GM18951 (cell line): ENCODE measurements at regions not wholly inside any gene's neighbourhood (a gene's known extent, or its start where the extent isn't known, plus 50 kb on each side); places are given as distances from the start of the nearest gene placed in this dataset.
"Not testable (repeated sequence)": the region's sequence is repeated elsewhere in the genome, so short reads cannot be mapped to it uniquely, and the experiment has no call there.

Experiments used
- POLR2A ChIP-seq: IDR thresholded peaks from 4 replicates; pipeline ENCODE4 v1.6.1; 2011; ENCODE audit warnings: mild to moderate bottlenecking; ENCODE audit not compliant: insufficient read length, insufficient read depth; ENCODE audit errors: extremely low read depth
- in situ Hi-C: fragments of 300-500 bp; cut with MboI; formaldehyde crosslinking; loops from one replicate; pipeline ENCODE4 v1.12.0; 2022; ENCODE audit warnings: low sequenced_read_pairs, mixed read lengths, inconsistent platforms; ENCODE audit not compliant: unreplicated experiment

- TF ChIP-seq POLR2A = no peak
- in situ Hi-C loops = no loop called here
Measured at GRCh38 chr14:37697489-37698121, 102.2 kb downstream of the TTC6 start.

GRCh38 chr14:37698840-37699777 lies 103.7 kb downstream of the TTC6 start:
- no peak for TF ChIP-seq POLR2A
- in situ Hi-C loops = no loop called here

- no peak for TF ChIP-seq POLR2A
- in situ Hi-C loops = no loop called here
Measured at GRCh38 chr14:37707716-37708115, 112.3 kb downstream of the TTC6 start.

GRCh38 chr14:37708481-37708880 lies 113.1 kb downstream of the TTC6 start:
- TF ChIP-seq POLR2A = no peak

GRCh38 chr14:37709419-37710195 lies 114.2 kb downstream of the TTC6 start:
- TF ChIP-seq POLR2A = no peak
- in situ Hi-C loops = no loop called here

More at GRCh38 chr14:37708481-37708880, 113.1 kb downstream of the TTC6 start:
- in situ Hi-C loops = no loop called here

- in situ Hi-C loops = no loop called here
- TF ChIP-seq POLR2A = no peak
Measured at GRCh38 chr14:37711356-37711830, 116.0 kb downstream of the TTC6 start.

- in situ Hi-C loops = no loop called here
- TF ChIP-seq POLR2A = no peak
Measured at GRCh38 chr14:37711831-37712475, 116.5 kb downstream of the TTC6 start.

GRCh38 chr14:37712476-37712860 lies 117.0 kb downstream of the TTC6 start:
- in situ Hi-C loops = not testable (repeated sequence)

- in situ Hi-C loops = no loop called here
- TF ChIP-seq POLR2A = no peak
Measured at GRCh38 chr14:37712976-37713431, 117.6 kb downstream of the TTC6 start.

GRCh38 chr14:37720131-37720530 lies 124.7 kb downstream of the TTC6 start:
- no peak for TF ChIP-seq POLR2A
- in situ Hi-C loops = no loop called here

GRCh38 chr14:37721976-37722659 lies 126.7 kb downstream of the TTC6 start:
- TF ChIP-seq POLR2A = no peak
- in situ Hi-C loops = no loop called here

GRCh38 chr14:37723515-37723914 lies 128.1 kb downstream of the TTC6 start:
- no peak for TF ChIP-seq POLR2A
- in situ Hi-C loops = no loop called here

- in situ Hi-C loops = no loop called here
- TF ChIP-seq POLR2A = no peak
Measured at GRCh38 chr14:37726708-37727107, 131.3 kb downstream of the TTC6 start.
